ENCODE measurements at regions not wholly inside any gene's neighbourhood (a gene's known extent, or its start where the extent isn't known, plus 50 kb on each side); places are given as distances from the start of the nearest gene placed in this dataset.

DNA sequence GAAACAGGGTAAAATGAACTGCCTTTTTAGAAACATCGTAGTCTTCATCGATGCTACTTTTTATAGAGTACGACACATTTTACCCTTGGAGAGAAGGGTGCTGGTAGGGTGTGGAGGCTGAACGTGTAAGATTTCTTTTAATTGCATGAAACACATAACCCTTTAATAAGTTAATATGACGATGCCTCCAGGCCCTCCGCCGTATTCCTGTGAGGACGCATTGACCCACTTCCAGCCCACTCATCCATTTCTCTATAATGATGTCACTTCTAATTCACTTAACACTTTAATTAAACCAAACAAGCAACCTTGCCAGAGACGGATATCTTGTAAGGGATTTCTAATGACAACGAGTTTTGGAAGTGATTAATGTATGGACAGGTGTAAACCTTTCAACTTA is 158.7 kb downstream of the IRX2 start:
- Mint-ChIP-seq H3K36me3 (no peaks in the 10 kb centered on the region), H3K4me1 (no peaks in the 10 kb centered on the region), H3K4me3 (no peak overlapping the region), H3K27ac (no peak overlapping the region), H3K9me3 (peaks cover 5% of the 10 kb centered on the region), H3K27me3 (ENCODE audit: low read depth) (peaks cover 35% of the 10 kb centered on the region)
- DNase-seq (ENCODE audit: low spot score in 2 of 2, unreplicated experiment in 2 of 2), result no peak
- TF ChIP-seq, protein P1, sequence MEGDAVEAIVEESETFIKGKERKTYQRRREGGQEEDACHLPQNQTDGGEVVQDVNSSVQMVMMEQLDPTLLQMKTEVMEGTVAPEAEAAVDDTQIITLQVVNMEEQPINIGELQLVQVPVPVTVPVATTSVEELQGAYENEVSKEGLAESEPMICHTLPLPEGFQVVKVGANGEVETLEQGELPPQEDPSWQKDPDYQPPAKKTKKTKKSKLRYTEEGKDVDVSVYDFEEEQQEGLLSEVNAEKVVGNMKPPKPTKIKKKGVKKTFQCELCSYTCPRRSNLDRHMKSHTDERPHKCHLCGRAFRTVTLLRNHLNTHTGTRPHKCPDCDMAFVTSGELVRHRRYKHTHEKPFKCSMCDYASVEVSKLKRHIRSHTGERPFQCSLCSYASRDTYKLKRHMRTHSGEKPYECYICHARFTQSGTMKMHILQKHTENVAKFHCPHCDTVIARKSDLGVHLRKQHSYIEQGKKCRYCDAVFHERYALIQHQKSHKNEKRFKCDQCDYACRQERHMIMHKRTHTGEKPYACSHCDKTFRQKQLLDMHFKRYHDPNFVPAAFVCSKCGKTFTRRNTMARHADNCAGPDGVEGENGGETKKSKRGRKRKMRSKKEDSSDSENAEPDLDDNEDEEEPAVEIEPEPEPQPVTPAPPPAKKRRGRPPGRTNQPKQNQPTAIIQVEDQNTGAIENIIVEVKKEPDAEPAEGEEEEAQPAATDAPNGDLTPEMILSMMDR (IDR thresholded peaks at IDR 0.05; ENCODE audit: unreplicated experiment), result no peak

DNA sequence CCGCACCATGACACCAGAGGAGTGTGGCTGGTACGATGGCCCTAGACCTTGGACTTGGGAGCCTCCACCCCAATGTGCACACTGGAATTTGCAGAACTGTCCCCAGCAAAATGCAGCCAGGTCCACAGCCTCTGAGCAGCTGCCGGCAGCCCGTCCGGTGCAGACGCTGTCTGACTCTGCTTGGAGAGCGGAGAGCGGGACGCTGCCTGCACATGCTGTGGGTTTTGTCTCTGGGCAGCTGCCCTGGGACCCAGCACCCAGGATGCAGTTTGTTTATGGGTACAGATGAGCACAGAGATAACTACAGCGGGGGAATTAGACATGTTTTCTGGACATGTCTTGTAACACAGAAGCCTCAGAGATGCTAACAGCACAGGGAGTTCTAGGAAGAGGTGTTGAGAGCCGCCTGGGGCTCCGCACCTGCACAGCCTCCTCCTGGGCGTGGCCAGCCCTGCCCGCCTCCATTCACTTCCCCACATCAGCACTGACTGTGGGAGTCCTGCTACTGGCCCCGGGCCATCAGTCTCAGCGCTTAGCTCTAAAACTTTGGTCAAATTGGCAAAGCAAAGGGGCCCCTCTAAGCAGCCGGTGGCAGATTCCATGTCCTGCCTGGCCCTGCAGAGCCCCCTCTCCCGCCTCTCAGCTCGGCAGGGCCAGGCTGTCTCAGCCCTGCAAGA is 159.6 kb downstream of the IRX2 start:
- H3K4me3 Mint-ChIP-seq, result no peak overlapping the region
- TF ChIP-seq, protein P1 (IDR thresholded peaks at IDR 0.05; ENCODE audit: unreplicated experiment), result no peak
- H3K27ac Mint-ChIP-seq, result no peak overlapping the region
- H3K27me3 Mint-ChIP-seq (ENCODE audit: low read depth), result peaks cover 37% of the 10 kb centered on the region
- peaks cover 5% of the 10 kb centered on the region for H3K9me3 Mint-ChIP-seq
- no peaks in the 10 kb centered on the region for H3K36me3 Mint-ChIP-seq
- DNase-seq (ENCODE audit: low spot score in 2 of 2, unreplicated experiment in 2 of 2), result no peak
- no peaks in the 10 kb centered on the region for H3K4me1 Mint-ChIP-seq

DNA sequence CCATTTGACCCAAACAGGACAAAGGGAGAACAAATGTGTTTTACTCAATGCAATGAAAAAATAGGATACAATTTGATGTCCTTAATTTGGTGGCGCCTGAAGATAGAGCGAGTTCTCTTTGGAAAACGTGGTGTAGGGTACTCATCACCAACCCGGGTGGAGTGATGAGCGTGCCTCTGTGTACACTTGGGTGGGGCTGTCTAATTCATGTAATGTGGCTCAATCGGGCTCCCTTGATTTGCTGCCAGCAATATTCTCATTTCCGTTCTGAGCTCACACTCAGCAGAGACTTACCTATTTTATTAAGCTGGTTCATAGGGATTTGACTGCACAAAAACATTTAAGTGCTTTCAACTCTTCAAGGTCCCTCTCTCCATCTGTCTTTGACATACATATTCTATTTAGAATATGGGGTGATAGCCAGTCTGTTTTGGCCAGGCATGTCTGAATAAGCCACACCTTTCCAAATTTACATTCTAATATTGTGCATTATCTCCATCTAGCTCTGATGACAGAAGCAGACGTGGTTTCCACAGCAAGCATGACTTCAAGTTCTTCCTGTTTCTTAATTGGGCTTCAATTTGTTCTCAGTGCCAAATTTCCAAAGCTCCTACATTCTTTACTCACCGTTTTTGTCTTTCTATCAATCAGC is 162.5 kb downstream of the IRX2 start:
- H3K27ac Mint-ChIP-seq, result no peak overlapping the region
- peaks cover 33% of the 10 kb centered on the region for H3K27me3 Mint-ChIP-seq (ENCODE audit: low read depth)
- no peaks in the 10 kb centered on the region for H3K4me1 Mint-ChIP-seq
- H3K4me3 Mint-ChIP-seq, result no peak overlapping the region
- TF ChIP-seq, protein P1 (IDR thresholded peaks at IDR 0.05; ENCODE audit: unreplicated experiment), result no peak
- H3K36me3 Mint-ChIP-seq, result no peaks in the 10 kb centered on the region
- DNase-seq (ENCODE audit: low spot score in 2 of 2, unreplicated experiment in 2 of 2), result no peak
- H3K9me3 Mint-ChIP-seq, result no peaks in the 10 kb centered on the region

DNA sequence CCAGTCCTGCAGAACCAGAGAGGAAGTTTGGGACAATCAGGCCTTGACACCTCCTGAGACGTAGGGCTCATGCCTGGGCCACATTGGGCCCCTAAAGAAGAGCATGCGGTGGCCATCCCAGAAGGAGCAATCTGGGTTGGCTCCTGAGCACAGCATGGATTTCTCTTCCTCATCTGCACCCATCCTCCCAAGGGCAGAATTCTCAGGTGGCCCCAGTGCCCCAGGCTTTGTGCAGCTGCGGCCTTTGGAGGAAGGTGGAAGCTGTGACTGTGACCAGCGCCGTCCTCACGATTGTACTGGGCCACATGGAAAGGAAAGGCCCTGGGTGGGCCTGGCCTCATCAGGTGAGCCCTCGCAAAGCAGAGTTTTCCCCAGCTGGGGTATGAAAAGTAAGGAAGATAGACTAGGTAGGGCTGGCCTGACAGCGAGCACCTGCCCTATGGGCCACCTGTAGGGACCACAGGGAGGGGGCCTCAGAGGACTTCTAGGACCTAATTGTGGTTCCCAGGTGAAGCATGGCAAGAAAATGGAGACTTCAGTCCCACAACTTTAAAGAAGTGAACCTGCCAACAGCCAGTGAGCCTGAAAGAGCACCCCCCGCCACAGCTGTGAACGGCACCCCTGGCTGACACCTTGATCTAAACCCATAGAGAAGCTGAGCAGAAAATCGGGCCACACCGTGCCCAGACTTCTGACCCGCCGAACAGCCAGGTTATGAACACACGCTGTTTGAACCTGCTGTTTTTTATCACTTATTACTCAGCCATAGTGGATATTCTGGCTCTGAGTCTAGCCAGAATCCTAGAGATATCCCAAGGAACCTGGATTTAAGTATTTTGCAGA is 164.1 kb downstream of the IRX2 start:
- no peaks in the 10 kb centered on the region for H3K9me3 Mint-ChIP-seq
- H3K36me3 Mint-ChIP-seq, result no peaks in the 10 kb centered on the region
- TF ChIP-seq, protein P1 (IDR thresholded peaks at IDR 0.05; ENCODE audit: unreplicated experiment), result no peak
- no peak overlapping the region for H3K4me3 Mint-ChIP-seq
- DNase-seq (ENCODE audit: low spot score in 2 of 2, unreplicated experiment in 2 of 2), result no peak
- H3K4me1 Mint-ChIP-seq, result no peaks in the 10 kb centered on the region
- H3K27ac Mint-ChIP-seq, result no peak overlapping the region
- H3K27me3 Mint-ChIP-seq (ENCODE audit: low read depth), result peaks cover 33% of the 10 kb centered on the region

DNA sequence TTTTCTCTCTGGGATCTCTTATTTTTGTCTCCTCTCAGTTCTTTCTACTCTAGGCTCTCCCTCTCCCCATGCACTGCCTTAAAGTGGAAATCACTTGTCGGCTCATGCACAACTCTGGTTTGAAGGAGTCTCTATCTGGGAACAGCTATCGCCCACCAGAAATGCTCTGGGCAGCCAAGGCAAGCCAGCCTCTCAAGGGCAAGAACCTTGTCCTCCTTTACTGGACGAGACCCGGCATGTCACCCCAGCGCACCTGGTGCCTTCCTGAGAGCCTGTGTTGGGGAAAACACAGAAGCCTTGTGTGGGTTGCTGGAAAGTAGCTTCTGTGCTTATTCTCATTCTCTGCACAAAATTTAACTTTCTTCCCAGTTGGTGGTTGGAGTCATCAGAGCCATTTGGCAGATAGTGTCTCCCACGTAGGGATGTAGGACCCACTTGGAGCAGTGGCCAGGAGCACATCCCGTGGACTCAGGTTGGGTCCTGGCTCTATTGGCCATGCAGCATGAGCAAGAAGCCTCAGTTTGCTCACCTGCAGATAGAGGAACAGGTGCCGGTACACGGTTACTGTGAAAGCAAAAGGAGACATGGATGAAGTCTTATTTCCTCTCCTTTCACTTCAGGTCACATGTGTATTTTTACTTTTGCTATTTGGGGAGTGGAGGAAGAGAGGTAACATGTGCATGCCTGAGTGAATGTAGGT is 165.3 kb downstream of the IRX2 start:
- Mint-ChIP-seq H3K27me3 (ENCODE audit: low read depth) (peaks cover 32% of the 10 kb centered on the region), H3K4me3 (no peak overlapping the region), H3K27ac (no peak overlapping the region), H3K9me3 (no peaks in the 10 kb centered on the region), H3K36me3 (no peaks in the 10 kb centered on the region), H3K4me1 (no peaks in the 10 kb centered on the region)
- TF ChIP-seq, protein P1 (IDR thresholded peaks at IDR 0.05; ENCODE audit: unreplicated experiment), result no peak
- DNase-seq (ENCODE audit: low spot score in 2 of 2, unreplicated experiment in 2 of 2), result no peak
